LHCN-M2 (cell line): ENCODE measurements at regions not wholly inside any gene's neighbourhood (a gene's known extent, or its start where the extent isn't known, plus 50 kb on each side); places are given as distances from the start of the nearest gene placed in this dataset.

Experiments
- DNase-seq: peaks from one replicate; pipeline ENCODE4 v3.0.0-alpha.2; 2012; ENCODE audit warnings: low read depth

GRCh38 chr2:81576713-81577112, 1272.2 kb upstream of the LRRTM1 start:
- DNase-seq: no peak

- DNase-seq: no peak
Measured at GRCh38 chr2:81551040-81551634, 1246.6 kb upstream of the LRRTM1 start.

DNA sequence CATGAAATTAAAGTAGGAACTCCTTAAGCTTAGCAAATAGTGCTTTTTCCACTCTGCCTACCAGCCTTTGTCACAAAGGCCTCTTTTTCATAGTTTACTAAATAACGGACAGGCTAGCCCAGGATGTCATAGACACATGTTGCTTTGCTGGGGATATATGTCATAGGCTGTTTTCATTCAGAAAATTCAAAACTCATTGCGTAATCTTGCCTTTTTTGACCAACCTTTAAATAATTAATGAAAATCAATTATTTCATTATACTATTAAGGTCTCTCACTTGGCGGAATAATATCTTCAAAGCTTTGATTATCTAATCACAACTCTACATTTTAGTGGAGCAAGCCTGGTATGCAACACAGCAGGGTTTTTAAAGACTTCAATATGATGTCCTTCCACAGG, 1245.7 kb upstream of the LRRTM1 start:
- no peak for DNase-seq

- no peak for DNase-seq
Measured at GRCh38 chr2:81549646-81550045, 1245.1 kb upstream of the LRRTM1 start.

- DNase-seq: no peak
Measured at GRCh38 chr2:81545626-81546025, 1241.1 kb upstream of the LRRTM1 start.

GRCh38 chr2:81542119-81542518, 1237.6 kb upstream of the LRRTM1 start:
- DNase-seq: no peak

DNA sequence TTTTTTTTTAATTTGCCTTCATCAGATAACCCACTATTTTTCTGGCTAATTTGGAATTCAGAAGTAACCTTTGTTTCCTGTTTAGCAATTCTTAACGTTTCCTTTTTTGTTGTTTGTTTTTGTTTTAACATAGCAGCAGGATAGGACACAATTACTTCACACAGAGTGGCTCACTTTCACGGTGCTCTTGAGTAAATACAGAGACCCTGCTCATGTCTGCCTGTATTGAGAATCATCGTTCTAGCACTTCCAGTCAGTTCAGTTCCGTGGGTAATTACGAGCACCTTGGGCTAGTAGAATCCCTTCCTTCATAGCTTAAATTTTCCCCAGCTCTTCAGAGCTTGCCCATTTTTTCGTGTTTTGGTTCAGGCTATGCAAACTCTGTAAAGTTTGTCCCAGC, 1225.4 kb upstream of the LRRTM1 start:
- DNase-seq: no peak

DNA sequence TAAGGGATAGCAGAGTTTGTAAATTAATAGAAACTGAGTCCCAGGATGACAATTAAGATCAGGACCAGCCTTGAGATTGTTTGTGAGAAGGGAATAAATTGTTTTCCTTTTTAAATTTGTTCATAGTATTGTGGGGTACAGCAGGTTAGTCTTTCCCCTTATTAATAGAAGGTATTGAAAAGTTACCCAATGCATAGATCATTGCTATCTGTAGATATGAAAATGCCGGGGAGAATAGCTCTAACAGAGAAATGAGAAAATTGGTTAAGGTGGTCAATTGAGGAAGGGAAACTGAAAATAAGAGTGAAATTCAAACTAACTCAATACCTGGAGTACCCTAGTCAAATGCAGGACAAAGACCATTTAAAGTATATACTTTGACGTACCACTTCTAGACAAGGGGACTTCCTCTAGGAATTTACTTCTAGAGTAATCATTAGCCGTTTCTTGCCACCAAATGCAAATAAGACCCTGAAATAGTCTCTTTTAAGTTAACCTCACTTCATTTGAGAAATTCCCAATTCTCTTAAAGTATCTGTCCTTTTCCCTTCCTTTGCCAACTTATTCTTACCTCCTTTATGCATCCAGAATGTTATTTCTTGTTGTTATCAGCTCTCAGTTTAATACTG, 1224.4 kb upstream of the LRRTM1 start:
- no peak for DNase-seq

GRCh38 chr2:81523344-81523743, 1218.8 kb upstream of the LRRTM1 start:
- no peak for DNase-seq

DNA sequence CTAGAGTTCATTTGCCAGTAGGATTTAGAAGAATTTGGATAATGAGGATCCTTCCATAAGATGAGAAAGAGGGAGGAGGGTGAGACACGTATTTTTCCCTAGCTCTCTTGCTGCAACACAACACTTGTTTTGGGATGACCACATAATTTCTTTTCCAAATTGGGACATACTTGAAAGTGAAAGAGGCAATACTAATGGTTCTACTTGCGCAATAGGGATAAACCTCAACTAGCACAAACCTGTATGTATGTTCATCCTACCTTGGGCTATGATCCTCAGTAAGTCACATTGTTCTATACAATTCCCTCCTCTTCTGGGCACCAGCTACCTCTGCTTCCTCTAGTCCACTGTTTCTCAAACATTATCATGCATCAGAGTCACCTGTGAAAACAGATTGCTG, 1208.8 kb upstream of the LRRTM1 start:
- DNase-seq: no peak

- no peak for DNase-seq
Measured at GRCh38 chr2:81505586-81505985, 1201.0 kb upstream of the LRRTM1 start.

GRCh38 chr2:81495556-81495955, 1191.0 kb upstream of the LRRTM1 start:
- DNase-seq: no peak

GRCh38 chr2:81483254-81483653, 1178.7 kb upstream of the LRRTM1 start:
- DNase-seq: no peak

DNA sequence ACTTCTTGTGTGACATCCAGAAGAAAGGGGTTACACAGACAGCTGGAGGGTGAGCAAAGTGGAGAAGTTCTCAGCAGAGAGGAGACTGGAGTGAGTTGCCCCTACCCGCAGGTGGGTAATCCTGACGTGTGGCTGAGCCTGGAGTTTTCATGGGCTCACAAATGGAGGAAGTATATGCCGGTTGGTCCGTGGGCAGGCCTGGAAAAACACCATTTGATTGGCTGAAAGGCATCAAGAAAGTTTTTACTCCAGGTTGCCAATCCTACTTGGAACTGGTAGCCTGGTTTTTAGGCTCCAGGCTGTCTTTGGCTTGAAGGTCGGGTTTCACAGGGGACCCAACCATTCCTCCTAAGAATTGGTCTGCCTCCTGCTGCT, 1177.4 kb upstream of the LRRTM1 start:
- no peak for DNase-seq

GRCh38 chr2:81481242-81481993, 1176.9 kb upstream of the LRRTM1 start:
- DNase-seq: no peak

- no peak for DNase-seq
Measured at GRCh38 chr2:81467096-81467495, 1162.5 kb upstream of the LRRTM1 start.

DNA sequence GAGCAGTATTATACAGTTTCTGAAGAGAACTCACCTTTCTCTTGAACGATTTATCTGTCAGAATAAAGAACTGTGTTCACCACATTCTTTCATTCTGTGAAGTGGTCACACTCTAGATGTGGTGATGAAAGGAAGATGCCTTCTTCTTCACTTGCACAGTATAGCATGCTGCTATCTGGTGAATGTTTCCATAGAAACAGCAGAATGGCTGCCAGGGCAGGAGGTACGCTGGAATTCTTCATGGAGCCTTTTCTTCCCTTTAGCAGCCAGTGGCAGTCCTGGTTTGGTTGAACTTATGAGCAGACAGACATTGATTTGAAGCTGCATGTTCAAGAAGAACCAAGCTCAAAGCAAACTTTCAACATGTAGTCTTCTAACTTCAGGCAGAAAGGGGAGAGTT, 1157.9 kb upstream of the LRRTM1 start:
- DNase-seq: no peak

GRCh38 chr2:81445176-81445575, 1140.6 kb upstream of the LRRTM1 start:
- no peak for DNase-seq

GRCh38 chr2:81437456-81438000, 1133.0 kb upstream of the LRRTM1 start:
- no peak for DNase-seq

GRCh38 chr2:81436256-81436655, 1131.7 kb upstream of the LRRTM1 start:
- no peak for DNase-seq

DNA sequence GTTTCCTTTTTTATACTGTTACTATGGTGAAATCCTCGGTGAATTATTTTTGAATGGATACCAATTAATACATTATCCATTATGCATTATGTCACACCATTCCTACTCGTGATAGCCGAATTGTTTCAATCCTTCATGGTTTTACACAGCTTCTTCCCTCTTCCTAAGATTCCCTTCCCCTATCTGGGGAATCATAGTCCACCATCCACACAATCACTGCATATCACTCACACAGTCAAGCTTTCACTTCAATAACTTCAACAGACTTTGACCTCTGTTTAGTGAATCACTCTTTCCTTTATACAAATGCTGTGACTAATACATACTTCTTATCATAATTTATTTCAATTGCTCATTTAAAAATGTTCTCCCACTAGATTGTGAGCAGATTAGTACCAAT, 1108.1 kb upstream of the LRRTM1 start:
- DNase-seq: no peak

DNA sequence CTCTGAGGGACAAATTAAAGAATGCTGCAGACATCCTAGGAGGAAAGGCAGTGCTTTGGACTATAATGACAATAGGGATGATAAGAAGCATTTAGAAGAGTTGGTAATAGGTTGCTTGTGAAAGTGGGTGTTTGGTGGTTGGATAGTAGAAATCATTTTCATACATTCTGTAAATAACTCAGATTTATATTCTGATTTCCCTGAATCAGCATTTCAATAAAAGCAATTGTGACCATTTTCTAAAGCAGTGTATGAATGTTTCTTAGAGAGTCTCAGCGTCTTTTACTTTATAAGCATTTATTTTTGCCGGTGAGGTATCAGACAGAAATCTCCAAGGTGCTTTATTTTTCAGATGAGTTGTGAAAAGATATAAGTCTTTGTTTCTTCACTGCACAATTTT, 1099.0 kb upstream of the LRRTM1 start:
- no peak for DNase-seq
